ENCODE measurements at regions not wholly inside any gene's neighbourhood (a gene's known extent, or its start where the extent isn't known, plus 50 kb on each side); places are given as distances from the start of the nearest gene placed in this dataset.

DNA sequence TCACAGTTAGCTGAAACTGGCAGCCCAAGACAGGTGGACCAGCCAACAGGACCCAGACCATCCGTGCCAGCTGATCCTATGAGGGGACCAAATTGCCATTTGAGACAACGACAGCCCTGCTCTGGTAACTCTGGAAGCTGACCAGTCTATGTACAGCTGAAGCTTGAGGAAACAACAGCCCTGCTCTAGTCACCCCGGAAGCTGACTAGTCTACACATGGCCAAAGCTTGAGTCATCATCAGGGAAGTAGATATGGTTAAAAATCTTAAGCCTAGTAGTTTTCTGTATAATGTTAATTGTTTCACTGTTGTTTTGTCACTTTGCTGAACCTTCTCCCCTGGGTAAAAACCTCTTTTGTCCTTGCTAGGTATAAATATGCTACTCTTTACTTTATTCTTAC lies 905.4 kb upstream of the NDST4 start:
- Histone ChIP-seq H4K8ac (replicated peaks; ENCODE audit: insufficient read length, low read depth, low read length) (no peak overlapping the region), H3K79me2 (ENCODE audit: insufficient read depth, low read length) (no peaks in the 10 kb centered on the region), H2BK12ac (ENCODE audit: insufficient read length, low read depth, low read length) (no peak overlapping the region), H2AFZ (ENCODE audit: low read length) (no peak overlapping the region), H3K9me3 (ENCODE audit: control insufficient read depth, low read depth, low read length) (peaks cover 46% of the 10 kb centered on the region), H3K23me2 (ENCODE audit: insufficient read length, low read depth, low read length, poor library complexity, severe bottlenecking) (no peaks in the 10 kb centered on the region), H3K18ac (ENCODE audit: insufficient read length, low read depth, low read length) (no peak overlapping the region), H2BK120ac (ENCODE audit: low read depth, low read length, poor library complexity, severe bottlenecking) (no peak overlapping the region), H4K91ac (ENCODE audit: insufficient read length, low read depth, low read length) (no peak overlapping the region), H3K14ac (ENCODE audit: insufficient read depth, low read length) (no peak overlapping the region), H2BK15ac (ENCODE audit: low read depth, low read length) (no peak overlapping the region), H3K9ac (ENCODE audit: extremely low read depth, insufficient read length, low read length) (no peak overlapping the region), H3K4me1 (ENCODE audit: insufficient read depth, low read length) (no peaks in the 10 kb centered on the region), H3K4ac (ENCODE audit: low read depth, low read length) (no peak overlapping the region), H2BK20ac (ENCODE audit: low read depth, low read length, poor library complexity, severe bottlenecking) (no peak overlapping the region), H3K4me2 (ENCODE audit: insufficient read depth, insufficient read length, low read length) (no peak overlapping the region), H2BK5ac (ENCODE audit: insufficient read length, low read length) (no peak overlapping the region), H4K20me1 (ENCODE audit: control insufficient read depth, insufficient read depth, insufficient read length) (no peaks in the 10 kb centered on the region), H4K5ac (ENCODE audit: insufficient read length, low read depth, low read length) (no peak overlapping the region), H3K56ac (ENCODE audit: insufficient read length, low read depth, low read length) (no peak overlapping the region), H3K27ac (ENCODE audit: insufficient read length, low read depth, low read length) (no peak overlapping the region), H3K27me3 (ENCODE audit: insufficient read depth, low read length) (no peaks in the 10 kb centered on the region), H3T11ph (ENCODE audit: low read length) (no peak overlapping the region), H3K23ac (ENCODE audit: insufficient read length, low read depth, low read length) (no peak overlapping the region), H3K79me1 (ENCODE audit: insufficient read depth, low read depth, low read length, poor library complexity, severe bottlenecking) (no peaks in the 10 kb centered on the region), H2AK5ac (ENCODE audit: insufficient read length, low read length) (no peak overlapping the region)
- Mint-ChIP-seq H3K27ac (no peak overlapping the region), H3K4me1 (no peaks in the 10 kb centered on the region), H3K9me3 (peaks cover 66 to 78% of the 10 kb centered on the region in 2 experiments), H3K36me3 (ENCODE audit: insufficient read depth in 1 of 3, low read depth in 3 of 3) (peaks cover 31 to 70% (median 61%) of the 10 kb centered on the region in 3 experiments), H3K27me3 (ENCODE audit: low read depth) (no peaks in the 10 kb centered on the region), H3K4me3 (no peak overlapping the region)
- no CpG with 5 or more reads among the region's 3 CpGs for WGBS (ENCODE audit: extremely low coverage, insufficient read length, low lambda C conversion rate)
- TF ChIP-seq, protein P1, sequence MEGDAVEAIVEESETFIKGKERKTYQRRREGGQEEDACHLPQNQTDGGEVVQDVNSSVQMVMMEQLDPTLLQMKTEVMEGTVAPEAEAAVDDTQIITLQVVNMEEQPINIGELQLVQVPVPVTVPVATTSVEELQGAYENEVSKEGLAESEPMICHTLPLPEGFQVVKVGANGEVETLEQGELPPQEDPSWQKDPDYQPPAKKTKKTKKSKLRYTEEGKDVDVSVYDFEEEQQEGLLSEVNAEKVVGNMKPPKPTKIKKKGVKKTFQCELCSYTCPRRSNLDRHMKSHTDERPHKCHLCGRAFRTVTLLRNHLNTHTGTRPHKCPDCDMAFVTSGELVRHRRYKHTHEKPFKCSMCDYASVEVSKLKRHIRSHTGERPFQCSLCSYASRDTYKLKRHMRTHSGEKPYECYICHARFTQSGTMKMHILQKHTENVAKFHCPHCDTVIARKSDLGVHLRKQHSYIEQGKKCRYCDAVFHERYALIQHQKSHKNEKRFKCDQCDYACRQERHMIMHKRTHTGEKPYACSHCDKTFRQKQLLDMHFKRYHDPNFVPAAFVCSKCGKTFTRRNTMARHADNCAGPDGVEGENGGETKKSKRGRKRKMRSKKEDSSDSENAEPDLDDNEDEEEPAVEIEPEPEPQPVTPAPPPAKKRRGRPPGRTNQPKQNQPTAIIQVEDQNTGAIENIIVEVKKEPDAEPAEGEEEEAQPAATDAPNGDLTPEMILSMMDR (conservative IDR thresholded peaks at IDR 0.05) = no peak
- no peak for DNase-seq
